NOMO-1 treated with DMSO at 0.1 percent for 48 hours (cell line): ENCODE measurements at regions not wholly inside any gene's neighbourhood (a gene's known extent, or its start where the extent isn't known, plus 50 kb on each side); places are given as distances from the start of the nearest gene placed in this dataset.

ENCODE experiments used
- DNase-seq: peaks from one replicate; lab custom pipeline; 2025; ENCODE audit not compliant: unreplicated experiment; lab: John Stamatoyannopoulos, UW

DNA sequence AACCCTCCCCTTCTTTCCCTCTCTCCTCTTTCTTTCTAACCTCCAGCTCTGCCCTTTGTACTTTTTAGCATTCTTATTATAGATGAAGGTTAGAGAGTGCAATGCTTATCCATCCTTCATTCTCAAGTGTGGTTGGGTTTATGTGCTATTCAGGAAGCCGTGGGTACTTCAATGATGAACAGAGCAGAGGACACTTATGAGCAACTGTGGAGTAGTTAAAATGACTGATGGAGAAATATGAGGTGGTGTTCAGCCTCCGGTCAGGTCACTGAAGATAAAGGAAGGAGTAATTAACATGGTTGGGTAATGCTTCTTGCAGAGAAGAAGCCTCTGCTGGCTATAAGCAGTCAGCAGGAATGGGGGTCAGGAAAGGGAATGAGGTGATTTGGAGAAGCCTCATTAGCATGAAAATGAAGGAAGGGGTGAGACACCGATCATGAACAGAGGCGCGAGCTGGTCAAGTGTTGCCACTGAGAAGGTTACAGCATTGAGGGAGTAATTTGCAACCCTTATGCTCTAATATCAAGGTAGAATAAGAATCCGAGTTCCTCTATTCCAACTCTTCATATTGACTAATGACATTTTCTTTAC is 174.7 kb downstream of the LPIN1 start:
- DNase-seq, result peak; percentile 82

DNA sequence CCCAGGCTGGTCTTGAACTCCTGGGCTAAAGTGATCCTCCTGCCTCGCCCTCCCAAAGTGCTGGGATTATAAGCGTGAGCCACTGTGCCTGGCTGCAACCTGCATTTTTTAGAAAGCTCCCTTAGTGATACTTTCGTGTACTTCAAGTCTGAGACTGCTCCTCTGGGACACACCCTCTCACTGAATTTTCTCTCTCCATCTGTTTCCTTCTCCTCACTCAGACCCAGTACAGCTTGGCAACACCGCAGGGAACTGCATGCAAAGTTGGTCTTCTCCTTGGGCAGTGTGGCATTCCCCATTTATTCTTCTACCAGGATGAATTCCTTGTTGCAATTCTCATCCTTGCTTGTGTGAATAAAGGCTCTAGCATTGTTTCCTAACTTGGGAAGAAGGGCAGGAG is 175.9 kb downstream of the LPIN1 start:
- DNase-seq, result no peak

- DNase-seq, result no peak
Measured at GRCh38 chr2:11923935-11924334, 177.5 kb downstream of the LPIN1 start.

GRCh38 chr2:11925295-11926066 is 179.0 kb downstream of the LPIN1 start:
- DNase-seq, result no peak

DNA sequence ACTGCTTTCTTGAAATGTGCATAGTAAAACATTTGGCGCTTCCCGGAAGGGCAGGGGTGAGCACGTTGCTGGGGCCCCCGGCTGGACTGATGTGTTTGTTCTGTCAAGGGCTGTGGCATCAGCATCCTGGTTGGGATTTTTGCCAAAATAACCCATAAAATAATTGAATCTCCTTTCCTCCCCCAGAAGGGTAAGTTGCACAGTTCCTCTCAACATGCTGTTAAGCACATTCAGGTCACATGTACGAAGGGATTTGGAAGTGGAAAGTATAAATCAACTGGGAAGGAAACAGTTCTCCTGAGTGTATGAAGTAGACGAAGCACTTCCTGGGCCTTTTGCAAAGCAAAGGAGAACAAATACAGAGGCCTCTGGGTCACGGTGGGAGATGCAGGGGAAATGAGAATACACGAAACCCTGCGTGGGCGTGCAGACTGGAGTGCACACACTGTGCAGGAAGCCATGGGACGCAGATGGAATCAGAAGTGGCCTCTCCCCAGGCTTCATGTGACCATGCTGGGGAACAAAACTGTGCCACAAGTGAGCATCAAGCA is 183.9 kb downstream of the LPIN1 start:
- no peak for DNase-seq

GRCh38 chr2:11932048-11932512 is 185.6 kb downstream of the LPIN1 start:
- no peak for DNase-seq

GRCh38 chr2:11932962-11933361 is 186.5 kb downstream of the LPIN1 start:
- DNase-seq, result no peak

DNA sequence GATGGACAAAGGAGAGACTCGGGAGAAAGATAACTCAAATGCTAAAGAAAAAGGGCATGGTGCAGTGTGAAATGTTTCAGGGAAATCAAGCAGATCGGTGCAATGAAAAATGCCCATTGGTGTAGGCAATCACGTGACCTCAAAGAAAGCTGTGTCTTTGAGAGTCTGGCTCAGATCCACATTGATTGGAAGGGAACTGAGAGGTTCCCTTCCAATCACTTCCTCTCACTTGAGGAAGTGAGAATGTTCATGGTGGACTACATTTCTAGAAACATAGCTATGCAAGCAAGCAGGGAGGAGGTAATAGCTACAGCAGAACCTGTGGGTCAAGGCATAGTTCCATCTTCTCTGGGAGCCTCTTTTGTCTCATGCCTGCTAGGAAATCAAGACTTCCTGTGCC is 187.4 kb downstream of the LPIN1 start:
- DNase-seq, result peak; percentile 65

- no peak for DNase-seq
Measured at GRCh38 chr2:11936761-11937160, 190.3 kb downstream of the LPIN1 start.

DNA sequence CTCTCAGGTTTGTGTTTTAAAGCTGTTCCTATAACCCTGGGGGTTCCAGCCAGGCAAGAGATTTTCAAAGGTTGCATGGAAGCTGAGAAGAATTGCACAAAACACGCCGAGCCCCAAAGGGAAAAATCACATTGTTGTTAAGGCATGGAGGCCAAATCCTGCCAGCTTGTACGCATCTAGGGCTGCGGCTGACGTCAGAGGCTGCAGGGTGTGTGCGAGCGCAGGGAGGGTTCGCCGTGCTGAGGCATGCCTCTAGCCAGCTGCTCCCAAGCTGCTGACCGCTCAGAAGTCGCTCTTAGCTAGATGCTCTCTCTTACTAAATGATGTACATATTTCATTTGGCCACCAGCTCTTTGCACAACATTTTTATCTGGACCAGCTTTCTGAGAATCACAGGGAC is 191.8 kb downstream of the LPIN1 start:
- DNase-seq, result no peak

DNA sequence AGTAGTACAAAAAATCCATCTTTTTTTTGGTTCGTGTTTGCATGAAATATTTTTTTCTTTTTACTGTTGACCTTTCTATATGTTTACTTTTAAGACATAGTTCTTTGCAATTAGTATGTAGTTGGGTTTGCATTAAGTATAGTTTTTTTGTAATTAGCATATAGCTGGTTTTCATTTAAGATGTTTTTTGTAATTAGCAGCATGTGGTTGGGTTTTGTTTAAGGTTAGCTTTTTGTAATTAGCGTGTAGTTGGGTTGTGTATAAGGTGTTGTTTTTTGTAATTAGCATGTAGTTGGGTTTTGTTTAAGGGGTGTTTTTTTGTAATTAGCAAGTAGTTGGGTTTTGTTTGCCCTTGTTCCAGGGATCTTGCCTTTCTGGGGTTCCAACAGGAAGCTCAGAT is 193.1 kb downstream of the LPIN1 start:
- no peak for DNase-seq

GRCh38 chr2:11940121-11940743 is 193.8 kb downstream of the LPIN1 start:
- no peak for DNase-seq

GRCh38 chr2:11940799-11941198 is 194.4 kb downstream of the LPIN1 start:
- no peak for DNase-seq

- DNase-seq, result no peak
Measured at GRCh38 chr2:11941201-11942177, 195.1 kb downstream of the LPIN1 start.

GRCh38 chr2:11942178-11942569 is 195.7 kb downstream of the LPIN1 start:
- no peak for DNase-seq

DNA sequence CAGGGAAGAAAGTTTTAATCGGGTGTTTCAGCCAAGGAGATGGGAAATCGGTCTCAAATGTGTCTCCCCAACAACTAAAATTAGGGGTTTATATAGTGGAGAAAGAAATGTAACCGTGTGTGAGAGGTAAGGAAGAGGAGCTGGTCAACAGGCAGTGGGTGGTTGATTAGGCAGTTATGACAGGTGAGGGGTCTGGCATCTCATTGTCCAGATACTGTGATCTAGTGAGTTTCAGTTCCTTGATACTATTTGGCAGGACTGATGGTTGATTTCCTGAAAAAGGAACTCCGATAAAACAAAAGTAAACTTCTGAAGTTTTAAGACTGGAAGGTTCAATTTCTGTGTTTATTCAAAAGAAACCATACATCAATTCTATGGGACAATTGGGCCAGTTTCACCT is 197.9 kb downstream of the LPIN1 start:
- DNase-seq, result no peak

DNA sequence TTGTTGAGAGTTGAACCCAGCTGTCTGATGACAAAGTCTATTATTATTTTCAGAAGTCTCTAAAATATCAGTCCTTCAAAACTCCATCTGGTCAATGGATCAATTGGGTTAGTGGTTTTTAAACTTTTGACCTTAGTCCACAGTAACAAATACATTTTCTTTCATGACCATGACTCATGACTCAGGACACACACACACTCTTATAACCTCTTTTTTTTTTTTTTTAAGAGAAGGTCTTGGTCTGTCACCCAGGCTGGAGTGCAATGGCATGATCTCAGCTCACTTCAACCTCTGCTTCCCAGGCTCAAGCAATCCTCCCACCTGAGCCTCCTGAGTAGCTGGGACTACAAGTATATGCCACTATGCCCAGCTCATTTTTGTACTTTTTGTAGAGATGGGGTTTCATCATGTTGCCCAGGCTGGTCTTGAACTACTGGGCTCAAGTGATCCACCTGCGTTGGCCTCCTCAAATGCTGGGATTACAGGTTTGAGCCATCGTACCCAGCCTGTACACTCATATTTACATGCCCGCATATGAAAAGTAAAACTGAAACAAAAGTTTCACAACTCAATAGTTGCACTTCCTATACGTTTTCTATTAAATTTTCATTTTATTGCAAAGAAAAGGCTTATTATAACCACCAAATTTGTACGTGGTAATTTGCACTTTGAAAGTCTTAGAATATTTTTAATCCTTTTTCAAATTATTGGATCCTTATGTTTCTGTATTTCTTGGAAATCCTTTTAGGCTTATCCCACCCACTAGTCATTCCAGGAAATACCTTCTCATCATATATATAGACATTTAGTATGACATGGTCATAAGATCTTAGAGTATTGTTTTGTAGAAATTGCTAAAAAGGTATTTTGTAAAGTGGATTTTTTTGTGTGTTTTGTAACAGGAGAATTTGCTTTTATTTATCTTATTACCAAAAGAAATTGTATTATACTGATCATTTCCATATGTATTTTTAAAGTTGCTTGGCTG is 199.0 kb downstream of the LPIN1 start:
- peak; percentile 52 for DNase-seq

DNA sequence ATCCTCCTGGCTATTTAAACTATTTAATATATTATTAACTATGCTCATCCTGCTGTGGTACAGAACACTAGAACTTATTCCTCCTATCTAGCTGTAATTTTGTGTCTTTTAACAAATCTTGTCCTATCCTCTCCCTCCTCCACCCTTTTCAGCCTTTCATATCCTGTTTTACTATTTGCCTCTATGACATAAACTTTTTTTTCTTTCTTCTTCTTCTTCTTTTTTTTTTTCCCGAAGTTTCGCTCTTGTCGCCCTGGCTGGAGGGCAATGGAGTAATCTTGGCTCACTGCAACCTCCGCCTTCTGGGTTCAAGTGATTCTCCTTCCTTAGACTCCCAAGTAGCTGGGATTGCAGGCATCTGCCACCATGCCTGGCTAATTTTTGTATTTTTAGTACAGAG is 201.5 kb downstream of the LPIN1 start:
- DNase-seq, result peak; percentile 61

DNA sequence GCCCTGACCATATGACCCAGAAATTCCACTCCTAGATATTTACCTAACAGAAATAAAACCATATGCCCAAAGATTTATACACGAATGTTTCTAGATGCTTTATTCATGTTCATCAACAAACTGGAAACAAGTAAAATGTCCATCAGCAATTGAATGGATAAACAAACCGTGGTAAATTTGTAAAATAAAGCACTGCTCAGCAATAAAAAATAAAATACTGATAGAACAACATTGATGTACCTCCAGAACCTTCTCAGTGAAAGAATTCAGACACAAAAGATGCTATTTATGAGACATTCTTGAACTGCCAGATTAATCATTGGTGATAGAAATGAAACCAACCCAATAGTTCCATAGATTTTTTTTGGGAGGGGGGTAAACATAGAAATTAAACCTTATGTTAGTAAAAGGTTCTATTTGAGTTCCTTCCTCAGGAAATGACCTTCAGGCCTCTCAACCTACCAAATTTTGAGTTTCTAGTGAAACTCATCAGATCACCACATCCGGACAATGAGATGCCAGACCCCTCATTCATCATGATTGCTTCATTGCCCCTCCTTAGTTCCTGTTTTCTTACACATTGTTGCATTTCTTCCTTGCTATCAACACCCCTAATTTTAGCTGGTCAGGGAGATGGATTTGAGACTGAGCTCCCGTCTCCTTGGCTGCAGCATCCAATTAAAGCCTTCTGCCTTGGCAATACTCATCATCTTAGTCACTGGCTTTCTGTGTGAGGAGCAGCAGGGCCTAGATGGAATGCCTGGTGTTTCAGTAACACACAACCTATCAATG is 203.5 kb downstream of the LPIN1 start:
- peak; percentile 94 for DNase-seq
